Sigmoid colon (tissue), 4 donors: ENCODE measurements at regions not wholly inside any gene's neighbourhood (a gene's known extent, or its start where the extent isn't known, plus 50 kb on each side); places are given as distances from the start of the nearest gene placed in this dataset.
A peak's percentile ranks its signal among the peaks of the same experiment; 100 is the strongest.

Experiments used
- CTCF ChIP-seq, 4 experiments: fragments of 450-650 bp in 3 of 4; fragments of 200-600 bp in 1 of 4; IDR thresholded peaks; one replicate each; pipeline ENCODE4 v1.5.1; 2016 to 2019; ENCODE audit warnings: antibody characterized with exemption in 4 of 4, mild to moderate bottlenecking in 3 of 4, moderate library complexity in 2 of 4
- EP300 ChIP-seq, 4 donors: sonication (generic); formaldehyde crosslinking; IDR thresholded peaks; one replicate each; pipeline ENCODE4 v1.6.1; 2017; ENCODE audit warnings: antibody characterized with exemption in 4 of 4
- POLR2A ChIP-seq, 2 donors: fragments of 450-650 bp; IDR thresholded peaks; one replicate each; pipeline ENCODE4 v1.6.1; 2016; ENCODE audit warnings: antibody characterized with exemption in 2 of 2, mild to moderate bottlenecking in 2 of 2, moderate library complexity in 2 of 2
- POLR2AphosphoS5 ChIP-seq, 4 donors: sonication (generic); formaldehyde crosslinking; IDR thresholded peaks; one replicate each; pipeline ENCODE4 v1.6.1; 2017; ENCODE audit warnings: antibody characterized with exemption in 4 of 4

- TF ChIP-seq CTCF (IDR thresholded peaks at IDR 0.05) (no peak), POLR2A (IDR thresholded peaks at IDR 0.05) (no peak), POLR2AphosphoS5 (IDR thresholded peaks at IDR 0.05) (peak in 2 of 4 donors; percentile 7 to 38), EP300 (IDR thresholded peaks at IDR 0.05) (peak in 1 of 4 donors; percentile 48)
Measured at GRCh38 chr2:38178556-38179419, 102.8 kb upstream of the CYP1B1 start.
